Stimulated activated CD4-positive, alpha-beta T cell treated with anti-CD3 and anti-CD28 coated beads, Interleukin-4, amount 100 ng/mL, for 4 hours (primary cell): ENCODE measurements at regions not wholly inside any gene's neighbourhood (a gene's known extent, or its start where the extent isn't known, plus 50 kb on each side); places are given as distances from the start of the nearest gene placed in this dataset.
"Not testable (repeated sequence)": the region's sequence is repeated elsewhere in the genome, so short reads cannot be mapped to it uniquely, and the experiment has no call there.

Source experiments
- DNase-seq, 2 experiments: peaks; one replicate each; pipeline ENCODE4 v3.0.0-alpha.2; 2020

DNA sequence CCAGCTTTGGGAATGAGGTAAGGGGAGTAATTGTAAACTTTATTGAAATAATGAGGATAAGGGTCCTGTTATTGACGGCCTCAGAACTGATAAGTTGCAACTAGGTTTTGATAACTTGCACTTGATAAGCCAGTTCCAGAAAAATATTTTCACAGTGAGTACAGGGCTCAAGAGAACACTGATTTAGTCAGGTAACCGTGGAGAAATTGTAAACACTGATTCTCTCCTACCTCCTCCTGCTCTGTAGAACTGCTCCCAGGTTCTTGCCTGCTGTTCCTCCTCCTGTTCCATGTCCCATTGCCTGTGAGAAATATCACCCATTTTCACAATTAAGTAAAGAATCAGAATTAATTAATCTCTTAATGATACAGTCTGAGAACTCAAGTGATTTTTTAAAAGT lies 55.0 kb upstream of the CXXC4 start:
- DNase-seq, result no peak

DNA sequence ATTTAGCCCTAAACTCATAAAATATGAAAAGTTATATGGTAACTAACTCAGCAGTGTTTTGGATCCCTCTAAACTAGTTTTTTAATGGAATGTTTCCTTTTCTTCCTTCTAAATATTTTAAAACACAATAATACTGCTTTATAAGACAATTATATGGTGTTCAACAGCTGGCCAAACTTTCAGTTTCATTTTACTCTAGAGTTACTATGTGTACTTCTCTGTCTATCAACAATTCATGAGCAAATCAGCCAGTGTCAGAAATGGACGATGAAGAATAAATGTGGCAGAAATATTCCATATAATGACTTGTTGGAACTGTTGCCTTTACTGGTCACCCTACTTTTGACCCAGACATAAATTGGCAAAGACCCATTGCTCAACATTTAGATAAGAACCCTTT lies 64.8 kb upstream of the CXXC4 start:
- DNase-seq, result no peak

- no peak for DNase-seq
Measured at GRCh38 chr4:104571341-104571740, 76.6 kb upstream of the CXXC4 start.

- DNase-seq, result no peak
Measured at GRCh38 chr4:104574371-104574770, 79.7 kb upstream of the CXXC4 start.

DNA sequence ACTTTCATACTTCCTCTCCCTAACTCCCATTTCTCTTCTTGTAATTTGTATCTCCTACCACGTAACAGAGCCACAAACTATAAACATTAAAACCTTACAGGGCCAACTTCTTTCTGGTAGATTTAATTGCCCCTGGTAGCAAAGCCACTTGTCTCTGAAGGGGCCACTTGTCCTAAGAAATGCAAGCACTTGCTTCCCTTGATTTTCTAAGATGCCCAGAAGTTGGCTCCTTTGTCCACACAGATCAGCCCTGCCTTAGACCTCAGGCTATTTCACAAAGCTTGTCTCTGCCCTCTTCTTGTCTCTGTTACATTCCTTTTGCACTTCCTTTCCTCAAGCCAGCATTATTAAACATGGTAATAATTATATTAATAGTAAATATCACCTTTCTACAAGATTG lies 80.6 kb upstream of the CXXC4 start:
- no peak for DNase-seq

- DNase-seq, result no peak
Measured at GRCh38 chr4:104577405-104577804, 82.7 kb upstream of the CXXC4 start.

DNA sequence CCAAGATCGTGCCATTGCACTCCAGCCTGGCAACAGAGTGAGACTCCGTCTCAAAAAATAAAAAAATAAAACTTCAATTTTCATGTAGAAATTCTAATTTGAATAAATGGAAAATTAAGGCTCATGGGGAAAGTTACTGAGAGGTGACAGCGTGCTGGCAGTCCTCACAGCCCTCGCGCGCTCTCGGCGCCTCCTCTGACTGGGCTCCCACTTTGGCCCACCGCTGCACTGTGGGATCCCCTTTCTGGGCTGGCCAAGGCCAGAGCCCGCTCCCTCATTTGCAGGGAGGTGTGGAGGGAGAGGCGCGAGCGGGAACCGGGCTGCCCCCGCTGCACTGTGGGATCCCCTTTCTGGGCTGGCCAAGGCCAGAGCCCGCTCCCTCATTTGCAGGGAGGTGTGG lies 86.8 kb upstream of the CXXC4 start:
- not testable (repeated sequence) for DNase-seq

- DNase-seq, result not testable (repeated sequence)
Measured at GRCh38 chr4:104582056-104582455, 87.4 kb upstream of the CXXC4 start.

DNA sequence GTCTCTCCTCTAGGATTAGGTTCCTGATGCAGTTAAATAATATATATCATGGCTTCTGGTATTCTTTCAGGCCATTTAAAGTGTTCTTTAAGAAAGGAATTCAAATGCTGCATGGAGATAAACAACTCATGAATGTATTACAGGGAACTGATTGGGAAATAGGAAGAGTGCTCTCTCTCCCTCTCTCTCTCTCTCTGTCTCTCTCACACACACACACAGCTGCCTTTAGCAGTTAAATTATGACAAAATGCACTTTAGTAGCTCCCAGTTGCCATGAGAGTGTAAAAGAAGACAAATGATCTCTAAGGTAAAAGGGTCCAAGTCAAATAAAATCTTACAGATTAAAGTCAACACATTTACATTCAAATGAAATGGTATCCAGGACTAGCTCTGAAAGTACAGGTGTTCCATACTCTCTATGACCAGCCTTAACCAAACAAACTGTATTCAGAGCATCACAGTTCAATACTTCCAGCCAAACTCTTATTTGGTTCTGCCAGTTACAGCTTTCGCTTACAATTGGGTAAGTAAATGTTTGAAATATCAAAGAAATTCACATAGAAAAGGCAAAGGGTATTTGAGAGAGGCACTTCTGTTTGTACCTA lies 94.7 kb upstream of the CXXC4 start:
- DNase-seq, result no peak

DNA sequence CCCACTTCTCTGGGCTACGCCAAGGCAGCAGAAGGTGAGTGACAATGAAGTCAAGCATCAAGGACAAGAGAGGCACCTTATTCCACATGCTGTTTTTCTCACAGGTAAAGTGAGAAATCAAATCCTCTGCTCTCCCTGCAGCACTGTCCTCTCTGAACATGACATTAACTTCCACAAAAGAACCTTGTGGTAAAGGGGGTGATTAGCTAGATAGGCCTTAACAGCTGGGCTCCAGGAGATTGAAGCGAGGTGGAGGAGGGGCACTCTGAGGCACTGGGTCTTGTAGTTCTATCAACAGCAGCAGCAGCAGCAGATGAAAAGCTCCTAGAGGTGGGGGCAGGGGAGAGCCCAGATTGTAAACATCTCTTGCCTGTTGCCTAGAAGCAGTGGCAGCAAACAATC lies 96.8 kb upstream of the CXXC4 start:
- no peak for DNase-seq

GRCh38 chr4:104592183-104592582 lies 97.5 kb upstream of the CXXC4 start:
- no peak for DNase-seq

GRCh38 chr4:104593019-104593418 lies 98.3 kb upstream of the CXXC4 start:
- no peak for DNase-seq

GRCh38 chr4:104596189-104596588 lies 101.5 kb upstream of the CXXC4 start:
- no peak for DNase-seq

DNA sequence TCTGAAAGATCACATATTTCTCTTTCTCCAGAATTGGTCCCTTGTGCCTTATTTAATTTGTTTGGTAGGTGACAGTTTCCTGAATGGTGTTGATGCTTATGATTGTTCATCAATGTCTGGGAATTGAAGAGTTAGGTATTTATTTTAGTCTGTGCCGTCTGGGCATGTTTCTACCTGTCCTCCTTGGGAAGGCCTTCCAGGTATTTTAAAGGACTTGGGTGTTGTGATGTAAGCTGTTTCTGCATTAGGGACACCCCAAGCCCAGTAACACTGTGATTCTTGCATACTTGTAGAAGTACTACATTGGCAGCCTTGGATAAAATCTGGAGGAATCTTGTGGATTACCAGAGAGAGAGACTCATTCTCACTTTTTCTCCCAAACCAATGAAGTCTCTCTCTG lies 120.8 kb upstream of the CXXC4 start:
- DNase-seq, result no peak

- DNase-seq, result no peak
Measured at GRCh38 chr4:104615926-104616325, 121.2 kb upstream of the CXXC4 start.

GRCh38 chr4:104616401-104616820 lies 121.7 kb upstream of the CXXC4 start:
- no peak for DNase-seq

GRCh38 chr4:104625706-104626105 lies 131.0 kb upstream of the CXXC4 start:
- DNase-seq, result no peak

DNA sequence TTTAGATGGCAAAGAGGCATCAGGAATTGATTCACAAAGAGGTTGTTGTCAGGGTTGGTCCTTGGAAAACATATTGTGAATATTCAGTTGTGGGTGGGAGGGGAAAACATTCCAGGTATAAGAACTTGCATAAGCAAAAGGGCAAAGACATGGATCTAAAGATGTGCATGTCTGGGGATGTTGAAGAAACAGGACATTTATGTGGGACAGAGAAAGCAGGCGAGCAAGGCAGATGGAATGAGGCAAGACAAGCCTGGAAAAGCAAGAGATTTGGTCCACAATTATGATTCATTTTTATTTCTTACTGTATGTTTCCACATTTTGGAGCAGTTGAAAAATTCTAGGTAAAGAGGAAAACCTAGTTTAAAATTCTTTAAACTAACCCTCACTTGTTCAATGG lies 134.9 kb upstream of the CXXC4 start:
- no peak for DNase-seq

- DNase-seq, result no peak
Measured at GRCh38 chr4:104630272-104630671, 135.6 kb upstream of the CXXC4 start.

DNA sequence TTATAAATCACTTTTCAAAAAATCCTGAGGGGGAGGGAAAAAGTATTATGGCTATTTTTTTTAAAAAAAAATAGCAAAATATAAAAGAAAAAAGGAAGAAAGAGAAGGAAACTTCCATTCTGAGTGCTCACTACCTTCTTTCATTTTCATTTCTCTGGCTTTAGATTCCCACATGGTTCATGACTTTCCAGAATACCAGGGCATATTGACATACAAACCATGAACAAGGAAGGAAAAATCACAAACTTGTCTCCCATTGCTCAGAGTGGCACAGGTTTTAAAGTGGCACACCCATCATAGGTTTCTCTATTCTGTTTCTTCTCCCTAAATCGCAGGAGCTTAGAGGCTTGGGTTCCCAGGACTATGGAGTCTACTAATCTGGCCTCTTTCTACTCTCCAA lies 136.3 kb upstream of the CXXC4 start:
- no peak for DNase-seq

DNA sequence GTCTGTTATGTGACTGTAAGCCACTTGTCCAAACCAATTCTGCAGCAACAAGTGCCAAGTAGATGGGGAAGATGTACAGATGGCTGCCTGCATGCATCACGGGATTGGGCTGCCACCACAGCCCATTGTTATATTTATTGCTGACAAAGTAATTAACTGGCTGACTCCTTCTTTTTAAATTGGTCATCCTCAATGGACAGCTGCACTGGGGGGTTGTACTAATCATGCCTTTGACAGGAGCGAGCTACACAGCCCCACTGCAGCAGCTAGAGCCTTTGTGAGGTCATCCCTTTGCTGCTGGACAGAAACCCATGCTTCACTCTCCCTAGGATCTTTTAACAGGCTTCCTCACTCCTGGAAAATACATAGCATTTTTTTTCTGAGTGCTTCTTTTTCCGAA lies 146.7 kb upstream of the CXXC4 start:
- no peak for DNase-seq

DNA sequence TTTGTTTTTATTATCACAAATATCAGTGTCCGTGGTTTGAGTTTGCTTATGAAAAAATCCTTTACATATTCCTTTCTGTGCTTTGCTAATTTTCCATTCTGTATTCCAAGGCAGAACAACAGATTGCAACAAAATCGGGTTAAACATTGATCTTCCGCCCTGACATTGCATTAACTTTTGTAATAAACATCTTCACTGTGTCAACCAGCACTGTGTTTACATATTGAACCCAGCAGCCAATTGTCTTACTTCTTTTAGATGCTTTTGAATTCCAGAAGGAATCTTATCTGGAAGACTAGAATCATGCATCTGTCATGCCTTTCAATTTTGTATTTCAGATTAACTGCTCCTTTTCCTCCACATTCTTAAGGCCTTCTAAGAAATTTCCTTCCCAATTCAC lies 147.8 kb upstream of the CXXC4 start:
- no peak for DNase-seq

- no peak for DNase-seq
Measured at GRCh38 chr4:104643805-104644204, 149.1 kb upstream of the CXXC4 start.

DNA sequence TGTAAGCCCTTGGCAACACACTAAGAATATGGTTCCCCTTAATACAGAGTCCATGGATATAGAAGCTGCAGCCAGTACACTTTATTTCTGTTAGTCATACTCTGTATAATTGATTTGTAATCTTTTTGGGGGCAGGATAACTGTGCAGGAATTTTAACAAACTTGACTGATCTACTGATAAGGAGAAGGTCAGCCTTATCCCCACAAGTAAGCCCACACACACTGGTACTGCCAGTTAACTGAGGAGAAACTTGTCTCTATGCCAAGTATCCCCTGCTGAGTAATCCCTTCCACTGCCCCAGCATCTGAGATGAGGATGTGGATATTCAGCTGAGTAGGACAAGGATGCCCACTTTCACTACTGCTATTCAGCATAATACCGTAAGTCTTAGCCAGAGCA lies 154.9 kb upstream of the CXXC4 start:
- no peak for DNase-seq

DNA sequence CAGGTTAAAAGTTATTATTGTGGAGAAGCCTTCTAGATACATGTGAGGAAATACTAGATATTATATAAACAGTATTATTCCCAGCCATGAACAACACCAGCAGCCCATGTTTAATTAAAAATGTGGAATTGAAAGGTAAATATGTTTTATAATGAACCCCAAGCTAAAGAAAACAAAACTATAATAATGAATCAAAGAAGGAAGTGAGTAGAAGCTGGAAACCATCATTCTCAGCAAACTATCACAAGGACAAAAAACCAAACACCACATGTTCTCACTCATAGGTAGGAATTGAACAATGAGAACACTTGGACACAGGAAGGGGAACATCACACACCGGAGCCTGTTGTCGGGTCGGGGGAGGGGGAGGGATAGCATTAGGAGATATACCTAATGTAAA lies 167.6 kb upstream of the CXXC4 start:
- not testable (repeated sequence) for DNase-seq

DNA sequence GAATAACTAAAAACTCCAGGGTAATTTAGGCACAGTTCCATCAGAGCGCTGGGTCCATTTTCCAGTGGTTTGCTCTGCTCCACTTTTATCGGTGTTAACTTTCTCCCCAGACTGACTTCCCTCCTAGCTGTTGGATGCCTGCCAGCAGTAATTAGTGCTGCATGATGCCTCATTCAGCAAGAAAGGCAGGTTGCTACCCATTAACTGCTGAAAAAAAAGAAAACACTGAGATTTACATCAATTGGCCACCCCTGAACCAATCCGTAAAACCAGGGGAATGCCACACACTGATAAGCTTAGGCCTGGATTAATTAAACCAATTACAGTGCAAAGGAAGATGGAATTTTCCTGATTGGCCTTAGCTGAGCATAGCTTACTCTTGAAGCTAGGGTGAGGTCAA lies 182.4 kb upstream of the CXXC4 start:
- DNase-seq, result no peak
